Natural killer cell (primary cell): ENCODE measurements at regions not wholly inside any gene's neighbourhood (a gene's known extent, or its start where the extent isn't known, plus 50 kb on each side); places are given as distances from the start of the nearest gene placed in this dataset.

Experiments
- ATAC-seq, 3 donors: fragments of 150-1000 bp in 2 of 3; fragments of 200-7000 bp in 1 of 3; cut with Tn5 transposase; 1 replicate in 1 of 3; 2 replicates in 2 of 3; pipeline ENCODE4 v1.10.0; 2021; ENCODE audit warnings: mild to moderate bottlenecking in 2 of 3, moderate library complexity in 2 of 3
- DNase-seq, 2 donors: peaks; one replicate each; pipeline versions ENCODE4 v3.0.0 to v3.0.0-alpha.2; 2013 to 2021; ENCODE audit warnings: mixed read lengths in 1 of 2
- H3K27ac ChIP-seq: one replicate; pipeline ENCODE4 v1.5.1; 2013; ENCODE audit warnings: mild to moderate bottlenecking, low read length
- H3K27me3 ChIP-seq: one replicate; pipeline ENCODE4 v1.6.1; 2013; ENCODE audit warnings: low read length; ENCODE audit not compliant: control insufficient read depth, insufficient read depth
- H3K36me3 ChIP-seq: one replicate; pipeline ENCODE4 v1.6.1; 2013; ENCODE audit warnings: low read length; ENCODE audit not compliant: control insufficient read depth, insufficient read depth
- H3K4me1 ChIP-seq: one replicate; pipeline ENCODE4 v1.6.1; 2013; ENCODE audit warnings: low read length; ENCODE audit not compliant: control insufficient read depth, insufficient read depth
- H3K4me3 ChIP-seq: one replicate; pipeline ENCODE4 v1.5.1; 2013; ENCODE audit warnings: low read length
- H3K9me3 ChIP-seq: one replicate; pipeline ENCODE4 v1.6.1; 2013; ENCODE audit warnings: low read length; ENCODE audit not compliant: control insufficient read depth, insufficient read depth
- H3K27ac Mint-ChIP-seq, 2 donors: one replicate each; pipeline ENCODE4 v1.8.0; 2022; ENCODE audit warnings: mild to moderate bottlenecking in 2 of 2, mixed read lengths in 2 of 2, moderate library complexity in 1 of 2
- H3K27me3 Mint-ChIP-seq, 2 donors: one replicate each; pipeline ENCODE4 v1.8.0; 2022; ENCODE audit warnings: low read depth in 2 of 2, mixed read lengths in 2 of 2
- H3K36me3 Mint-ChIP-seq: one replicate; pipeline ENCODE4 v1.8.0; 2022; ENCODE audit warnings: mixed read lengths
- H3K4me1 Mint-ChIP-seq, 2 donors: one replicate each; pipeline ENCODE4 v1.8.0; 2022; ENCODE audit warnings: mixed read lengths in 2 of 2
- H3K4me3 Mint-ChIP-seq: one replicate; pipeline ENCODE4 v1.8.0; 2022; ENCODE audit warnings: mild to moderate bottlenecking, moderate library complexity, mixed read lengths
- H3K9me3 Mint-ChIP-seq, 2 donors: one replicate each; pipeline ENCODE4 v1.8.0; 2022; ENCODE audit warnings: mixed read lengths in 2 of 2
- CTCF ChIP-seq: fragments of 200-600 bp; IDR thresholded peaks from one replicate; pipeline ENCODE4 v1.8.0; 2022; ENCODE audit warnings: antibody characterized with exemption
- WGBS: methylation state at CpG from one replicate; pipeline ENCODE4 v1.1.7; 2013; ENCODE audit warnings: missing lambda C conversion rate; ENCODE audit not compliant: insufficient coverage; 5-methylcytosine and 5-hydroxymethylcytosine counted together
- intact Hi-C: fragments of 100-400 bp; cut with micrococcal nuclease; formaldehyde crosslinking; loops from one replicate; pipeline ENCODE4 v1.14.2; 2022

GRCh38 chr15:61685534-61685933 is 374.7 kb downstream of the VPS13C start:
- Mint-ChIP-seq H3K27ac (no peak overlapping the region), H3K27me3 (peaks cover 9 to 21% of the 10 kb centered on the region in 2 donors), H3K36me3 (no peaks in the 10 kb centered on the region), H3K4me3 (no peak overlapping the region), H3K9me3 (no peaks in the 10 kb centered on the region), H3K4me1 (no peaks in the 10 kb centered on the region)
- ATAC-seq (no peak), DNase-seq (no peak)
- Histone ChIP-seq H3K27me3 (no peaks in the 10 kb centered on the region), H3K27ac (no peak overlapping the region), H3K9me3 (no peaks in the 10 kb centered on the region), H3K4me3 (no peak overlapping the region), H3K4me1 (no peaks in the 10 kb centered on the region), H3K36me3 (no peaks in the 10 kb centered on the region)
- 74% methylated on average over 4 of the region's 4 CpGs for WGBS
- intact Hi-C loops = no loop called here
- TF ChIP-seq CTCF = no peak

GRCh38 chr15:61684749-61685467 is 375.3 kb downstream of the VPS13C start:
- no peak overlapping the region for H3K4me3 ChIP-seq
- H3K27me3 ChIP-seq = no peaks in the 10 kb centered on the region
- no peaks in the 10 kb centered on the region for H3K4me1 Mint-ChIP-seq
- TF ChIP-seq CTCF = no peak
- WGBS = 69% methylated on average over 2 of the region's 2 CpGs
- H3K9me3 ChIP-seq = no peaks in the 10 kb centered on the region
- no peak overlapping the region for H3K27ac Mint-ChIP-seq
- H3K36me3 Mint-ChIP-seq = no peaks in the 10 kb centered on the region
- no peaks in the 10 kb centered on the region for H3K36me3 ChIP-seq
- H3K27ac ChIP-seq = no peak overlapping the region
- no peak for ATAC-seq
- no peaks in the 10 kb centered on the region for H3K9me3 Mint-ChIP-seq
- no peak for DNase-seq
- H3K4me3 Mint-ChIP-seq = no peak overlapping the region
- H3K4me1 ChIP-seq = no peaks in the 10 kb centered on the region
- H3K27me3 Mint-ChIP-seq = peaks cover 9 to 27% of the 10 kb centered on the region in 2 donors
- intact Hi-C loops = no loop called here

- H3K4me3 Mint-ChIP-seq = no peak overlapping the region
- Histone ChIP-seq H3K27me3 (no peaks in the 10 kb centered on the region), H3K36me3 (no peaks in the 10 kb centered on the region), H3K9me3 (no peaks in the 10 kb centered on the region), H3K27ac (no peak overlapping the region), H3K4me1 (no peaks in the 10 kb centered on the region), H3K4me3 (no peak overlapping the region)
- WGBS = over 99% methylated on average over 6 of the region's 6 CpGs
- no peaks in the 10 kb centered on the region for H3K9me3 Mint-ChIP-seq
- H3K27me3 Mint-ChIP-seq = peaks cover 11 to 44% of the 10 kb centered on the region in 2 donors
- no peaks in the 10 kb centered on the region for H3K4me1 Mint-ChIP-seq
- ATAC-seq = no peak
- H3K27ac Mint-ChIP-seq = no peak overlapping the region
- no peak for DNase-seq
- H3K36me3 Mint-ChIP-seq = no peaks in the 10 kb centered on the region
- TF ChIP-seq CTCF = no peak
- intact Hi-C loops = no loop called here
Measured at GRCh38 chr15:61682891-61683735, 377.1 kb downstream of the VPS13C start.
